Fibroblast of pulmonary artery (primary cell): ENCODE measurements at regions not wholly inside any gene's neighbourhood (a gene's known extent, or its start where the extent isn't known, plus 50 kb on each side); places are given as distances from the start of the nearest gene placed in this dataset.

Experiments used
- DNase-seq: peaks from one replicate; pipeline ENCODE4 v3.0.0-alpha.2; 2010; ENCODE audit warnings: low read depth
- H3K4me3 ChIP-seq: replicated peaks from 2 replicates; pipeline ENCODE4 v1.5.1; 2011; ENCODE audit warnings: low read depth, mild to moderate bottlenecking, control low read depth, low read length, moderate library complexity
- TF ChIP-seq, protein P1 (sequence below): IDR thresholded peaks from 2 replicates; pipeline ENCODE4 v1.5.1; 2011; ENCODE audit warnings: mild to moderate bottlenecking, control low read depth, low read length, inconsistent platforms; ENCODE audit errors: missing control alignments

DNA sequence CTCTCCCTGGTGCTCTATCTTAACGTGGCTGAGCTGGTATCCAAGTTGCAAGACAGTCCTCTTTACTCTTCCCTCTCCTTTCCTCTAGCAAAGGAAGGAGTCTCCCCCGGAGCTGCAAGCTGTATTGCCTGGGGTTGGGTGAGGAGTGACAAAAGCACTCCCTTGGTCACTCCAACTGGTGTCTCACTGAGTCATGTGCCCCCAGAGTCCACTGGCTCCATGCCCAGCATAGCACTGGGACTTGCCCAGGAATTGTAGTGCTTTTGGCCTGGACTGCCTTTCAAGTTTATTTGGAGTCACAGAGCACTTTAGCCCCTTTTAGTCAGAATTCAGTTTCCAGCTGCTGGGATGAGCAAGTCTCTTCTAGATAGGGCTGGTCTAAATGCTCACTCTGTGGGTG, 82.6 kb upstream of the FST start:
- TF ChIP-seq, protein P1, sequence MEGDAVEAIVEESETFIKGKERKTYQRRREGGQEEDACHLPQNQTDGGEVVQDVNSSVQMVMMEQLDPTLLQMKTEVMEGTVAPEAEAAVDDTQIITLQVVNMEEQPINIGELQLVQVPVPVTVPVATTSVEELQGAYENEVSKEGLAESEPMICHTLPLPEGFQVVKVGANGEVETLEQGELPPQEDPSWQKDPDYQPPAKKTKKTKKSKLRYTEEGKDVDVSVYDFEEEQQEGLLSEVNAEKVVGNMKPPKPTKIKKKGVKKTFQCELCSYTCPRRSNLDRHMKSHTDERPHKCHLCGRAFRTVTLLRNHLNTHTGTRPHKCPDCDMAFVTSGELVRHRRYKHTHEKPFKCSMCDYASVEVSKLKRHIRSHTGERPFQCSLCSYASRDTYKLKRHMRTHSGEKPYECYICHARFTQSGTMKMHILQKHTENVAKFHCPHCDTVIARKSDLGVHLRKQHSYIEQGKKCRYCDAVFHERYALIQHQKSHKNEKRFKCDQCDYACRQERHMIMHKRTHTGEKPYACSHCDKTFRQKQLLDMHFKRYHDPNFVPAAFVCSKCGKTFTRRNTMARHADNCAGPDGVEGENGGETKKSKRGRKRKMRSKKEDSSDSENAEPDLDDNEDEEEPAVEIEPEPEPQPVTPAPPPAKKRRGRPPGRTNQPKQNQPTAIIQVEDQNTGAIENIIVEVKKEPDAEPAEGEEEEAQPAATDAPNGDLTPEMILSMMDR: no peak
- DNase-seq: peak; percentile 74
- H3K4me3 ChIP-seq: no peak overlapping the region

DNA sequence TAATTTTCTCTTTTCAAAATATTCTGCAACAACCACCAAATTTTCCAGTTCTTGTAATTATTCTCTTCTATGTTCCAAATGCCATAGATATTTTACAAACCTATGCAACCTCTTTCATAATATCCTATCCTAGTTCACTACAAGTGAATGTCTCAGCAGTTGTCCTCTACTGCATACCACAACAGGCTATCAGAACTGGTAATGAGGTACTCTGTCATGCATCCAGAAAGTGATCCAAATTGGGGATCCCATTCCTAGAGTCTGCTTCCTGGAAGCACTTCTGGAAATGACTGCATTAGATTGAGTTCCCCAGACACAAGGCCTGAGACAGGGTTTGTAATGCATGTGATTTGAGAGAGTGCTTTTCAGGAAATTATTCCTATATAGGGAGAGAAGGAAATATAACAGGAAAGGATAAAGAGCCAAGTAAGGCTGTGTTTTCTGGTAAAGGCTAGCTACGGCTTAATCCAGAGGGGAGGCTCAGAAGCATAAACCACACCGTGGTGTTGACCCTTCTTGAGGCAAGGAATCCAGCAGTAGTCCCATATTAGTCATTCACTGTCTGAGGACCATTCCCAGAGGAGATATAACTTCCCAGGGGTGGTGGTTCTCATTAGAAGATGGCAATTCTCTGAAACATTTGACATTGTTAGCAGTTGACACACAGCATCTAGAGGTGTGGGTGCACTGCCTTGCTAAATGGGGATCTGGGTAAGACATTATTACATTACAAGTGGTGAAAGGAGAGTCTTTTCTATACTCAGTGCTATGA, 80.3 kb upstream of the FST start:
- TF ChIP-seq, protein P1: no peak
- no peak overlapping the region for H3K4me3 ChIP-seq
- no peak for DNase-seq

DNA sequence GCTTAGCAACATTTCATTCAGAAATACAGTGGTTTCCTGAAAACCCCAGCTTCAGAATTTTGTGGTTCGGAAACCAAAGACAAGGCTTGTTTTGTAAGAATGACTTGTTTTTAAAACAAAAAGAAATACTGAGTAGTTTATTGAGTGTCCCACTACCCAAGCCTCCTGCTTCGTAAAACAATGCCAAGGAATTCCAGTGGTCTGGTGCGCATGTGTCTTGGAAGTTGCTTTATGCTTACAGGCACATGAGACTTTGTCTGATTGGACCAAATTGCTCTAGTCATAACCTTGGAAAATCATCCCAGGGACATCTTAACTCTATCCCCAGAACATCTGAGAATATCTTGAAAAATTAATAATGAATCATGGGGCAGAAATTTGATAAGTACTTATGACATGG, 77.1 kb upstream of the FST start:
- DNase-seq: no peak
- TF ChIP-seq, protein P1: no peak
- H3K4me3 ChIP-seq: no peak overlapping the region

DNA sequence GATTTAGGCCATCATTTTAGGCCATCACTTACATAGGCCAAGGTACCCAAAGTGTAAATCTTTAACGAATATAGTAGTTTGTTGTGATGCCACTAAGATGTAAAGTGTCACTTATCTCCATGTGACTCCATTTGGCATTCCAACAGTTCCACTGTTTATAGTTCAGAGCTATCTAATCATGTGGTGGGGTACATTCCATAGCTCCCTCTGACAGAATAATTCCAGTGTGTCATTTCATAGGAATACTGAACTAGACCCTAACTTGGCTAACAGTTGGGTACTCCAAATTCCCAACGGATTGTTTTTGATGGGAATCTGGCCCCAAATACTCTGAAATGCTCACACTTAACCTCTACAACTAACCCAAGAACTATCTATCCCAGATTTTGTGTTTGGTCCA, 76.7 kb upstream of the FST start:
- no peak overlapping the region for H3K4me3 ChIP-seq
- TF ChIP-seq, protein P1: no peak
- DNase-seq: peak; percentile 52

DNA sequence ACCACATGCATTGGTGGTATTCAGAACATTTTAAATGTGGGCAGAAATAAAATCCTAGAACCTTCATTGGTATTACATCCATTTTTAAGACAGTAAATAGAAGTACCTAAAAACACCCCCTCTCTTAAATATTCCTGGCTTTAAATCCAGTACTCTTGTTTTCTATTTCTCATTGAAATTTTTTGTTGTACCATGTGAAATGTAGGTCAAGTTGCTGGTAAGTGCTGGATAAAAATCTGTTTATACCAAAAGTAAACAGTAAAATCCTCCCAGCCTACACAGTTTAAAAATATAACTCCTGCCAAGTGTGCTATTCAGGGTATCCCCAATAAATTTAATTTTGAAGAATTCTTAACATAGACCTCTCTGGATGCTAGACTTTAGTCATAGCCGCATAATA, 75.0 kb upstream of the FST start:
- DNase-seq: no peak
- TF ChIP-seq, protein P1: no peak
- no peak overlapping the region for H3K4me3 ChIP-seq

DNA sequence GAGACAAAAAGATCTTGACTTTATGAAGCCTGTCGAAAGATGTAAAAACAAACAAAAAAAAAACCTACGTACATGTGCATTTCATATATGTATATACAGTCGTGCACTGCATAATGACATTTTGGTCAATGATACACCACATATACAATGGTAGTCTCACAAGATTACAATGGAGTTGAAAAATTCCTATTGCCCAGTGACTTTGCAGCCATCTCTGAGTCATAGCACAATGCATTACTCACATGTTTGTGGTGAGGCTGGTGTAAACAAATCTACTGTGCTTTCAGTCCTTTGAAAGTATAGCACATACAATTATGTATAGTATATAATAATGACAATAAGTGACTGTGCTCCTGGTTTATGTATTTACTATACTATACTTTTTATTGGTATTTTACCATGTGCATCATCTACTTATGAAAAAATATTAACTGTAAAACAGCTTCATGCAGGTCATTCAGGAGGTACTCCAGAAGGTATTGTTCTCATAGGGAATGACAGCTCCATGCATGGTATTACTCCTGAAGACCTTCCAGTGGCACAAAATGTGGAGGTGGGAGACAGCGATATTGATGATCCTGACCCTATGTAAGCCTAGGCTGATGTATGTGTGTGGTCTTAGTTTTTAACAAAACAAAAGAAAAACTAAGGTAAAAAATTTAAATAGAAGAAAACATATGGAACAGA, 73.7 kb upstream of the FST start:
- DNase-seq: peak; percentile 87
- TF ChIP-seq, protein P1: no peak
- H3K4me3 ChIP-seq: no peak overlapping the region
